ENCODE measurements at regions not wholly inside any gene's neighbourhood (a gene's known extent, or its start where the extent isn't known, plus 50 kb on each side); places are given as distances from the start of the nearest gene placed in this dataset.

GRCh38 chr9:107727086-107727780, 237.7 kb upstream of the KLF4 start:
- H3K9ac ChIP-seq (ENCODE audit: low read depth in 1 of 2, low read length in 2 of 2) = no peak overlapping the region

DNA sequence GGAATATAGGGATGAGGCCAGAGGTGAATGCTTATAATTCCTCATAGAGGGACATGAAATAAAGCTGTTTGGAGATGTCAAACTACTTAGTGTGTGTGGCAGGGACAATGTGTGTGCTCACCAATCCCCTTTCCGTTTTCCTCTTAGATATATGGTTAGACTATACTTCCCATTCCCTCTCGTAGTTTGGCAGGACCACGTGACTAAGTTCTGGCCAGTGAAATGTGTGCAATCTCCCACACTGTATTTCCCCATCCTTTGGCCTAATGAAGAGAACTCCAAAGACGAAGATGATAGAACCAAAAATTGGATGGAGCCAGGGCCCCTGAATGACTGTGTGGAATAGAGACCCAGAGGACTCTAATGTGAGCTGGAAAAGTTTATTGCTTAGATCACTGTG, 233.4 kb upstream of the KLF4 start:
- no peaks in the 10 kb centered on the region for H3K27me3 ChIP-seq (ENCODE audit: control insufficient read depth in 4 of 4, insufficient read depth in 4 of 4, low read length in 3 of 4)
- no peak for DNase-seq (ENCODE audit: low spot score)
- H3K4me1 ChIP-seq (ENCODE audit: control insufficient read depth in 4 of 4, insufficient read depth in 4 of 4, low read length in 3 of 4) = no peaks in the 10 kb centered on the region
- no peak overlapping the region for H3K9ac ChIP-seq (ENCODE audit: low read depth in 1 of 2, low read length in 2 of 2)
- H3K27ac ChIP-seq (ENCODE audit: low read depth in 1 of 2, low read length in 2 of 2) = no peak overlapping the region
- no peaks in the 10 kb centered on the region for H3K9me3 ChIP-seq (ENCODE audit: control insufficient read depth in 4 of 4, low read length in 3 of 4)
- no peaks in the 10 kb centered on the region for H3K36me3 ChIP-seq (ENCODE audit: control insufficient read depth in 4 of 4, insufficient read depth in 3 of 4, low read depth in 1 of 4, low read length in 3 of 4)
- H3K4me3 ChIP-seq (ENCODE audit: low read depth in 1 of 3, low read length in 3 of 3) = no peak overlapping the region
- WGBS = 89% methylated on average over 4 of the region's 4 CpGs
- TF ChIP-seq FOXA2 (IDR thresholded peaks at IDR 0.05) = no peak
- TF ChIP-seq JUND (IDR thresholded peaks at IDR 0.05) = no peak
- TF ChIP-seq NR2F2 (IDR thresholded peaks at IDR 0.05) = no peak
- no peak for TF ChIP-seq ZBTB33 (IDR thresholded peaks at IDR 0.05)
- no peak for TF ChIP-seq GABPA (IDR thresholded peaks at IDR 0.05 in 1 of 2, conservative IDR thresholded peaks at IDR 0.05 in 1 of 2)
- TF ChIP-seq SP1 (IDR thresholded peaks at IDR 0.05) = no peak
- TF ChIP-seq EGR1 (IDR thresholded peaks at IDR 0.05; ENCODE audit: low read depth in 2 of 2) = no peak
- TF ChIP-seq HNF4G (IDR thresholded peaks at IDR 0.05) = no peak
- TF ChIP-seq, protein P1, sequence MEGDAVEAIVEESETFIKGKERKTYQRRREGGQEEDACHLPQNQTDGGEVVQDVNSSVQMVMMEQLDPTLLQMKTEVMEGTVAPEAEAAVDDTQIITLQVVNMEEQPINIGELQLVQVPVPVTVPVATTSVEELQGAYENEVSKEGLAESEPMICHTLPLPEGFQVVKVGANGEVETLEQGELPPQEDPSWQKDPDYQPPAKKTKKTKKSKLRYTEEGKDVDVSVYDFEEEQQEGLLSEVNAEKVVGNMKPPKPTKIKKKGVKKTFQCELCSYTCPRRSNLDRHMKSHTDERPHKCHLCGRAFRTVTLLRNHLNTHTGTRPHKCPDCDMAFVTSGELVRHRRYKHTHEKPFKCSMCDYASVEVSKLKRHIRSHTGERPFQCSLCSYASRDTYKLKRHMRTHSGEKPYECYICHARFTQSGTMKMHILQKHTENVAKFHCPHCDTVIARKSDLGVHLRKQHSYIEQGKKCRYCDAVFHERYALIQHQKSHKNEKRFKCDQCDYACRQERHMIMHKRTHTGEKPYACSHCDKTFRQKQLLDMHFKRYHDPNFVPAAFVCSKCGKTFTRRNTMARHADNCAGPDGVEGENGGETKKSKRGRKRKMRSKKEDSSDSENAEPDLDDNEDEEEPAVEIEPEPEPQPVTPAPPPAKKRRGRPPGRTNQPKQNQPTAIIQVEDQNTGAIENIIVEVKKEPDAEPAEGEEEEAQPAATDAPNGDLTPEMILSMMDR (IDR thresholded peaks at IDR 0.05; ENCODE audit: low read depth, low read length, missing input control) = no peak
- no peak for TF ChIP-seq RAD21 (IDR thresholded peaks at IDR 0.05)
- TF ChIP-seq YY1 (IDR thresholded peaks at IDR 0.05) = no peak
- no peak for TF ChIP-seq HNF4A (conservative IDR thresholded peaks at IDR 0.05)

More at GRCh38 chr9:107727086-107727780, 237.7 kb upstream of the KLF4 start:
- no peaks in the 10 kb centered on the region for H3K27me3 ChIP-seq (ENCODE audit: control insufficient read depth in 4 of 4, insufficient read depth in 4 of 4, low read length in 3 of 4)
- WGBS = 86% methylated on average over 5 of the region's 5 CpGs
- no peak overlapping the region for H3K27ac ChIP-seq (ENCODE audit: low read depth in 1 of 2, low read length in 2 of 2)
- no peaks in the 10 kb centered on the region for H3K9me3 ChIP-seq (ENCODE audit: control insufficient read depth in 4 of 4, low read length in 3 of 4)
- TF ChIP-seq TAF1 (conservative IDR thresholded peaks at IDR 0.05) = no peak
- no peak for TF ChIP-seq EGR1 (IDR thresholded peaks at IDR 0.05; ENCODE audit: low read depth in 2 of 2)
- no peak for TF ChIP-seq RXRA (IDR thresholded peaks at IDR 0.05)
- no peak for TF ChIP-seq HNF4A (conservative IDR thresholded peaks at IDR 0.05)
- TF ChIP-seq MAX (IDR thresholded peaks at IDR 0.05) = no peak
- no peak for TF ChIP-seq ATF3 (IDR thresholded peaks at IDR 0.05)
- TF ChIP-seq ZBTB33 (IDR thresholded peaks at IDR 0.05) = no peak
- no peaks in the 10 kb centered on the region for H3K4me1 ChIP-seq (ENCODE audit: control insufficient read depth in 4 of 4, insufficient read depth in 4 of 4, low read length in 3 of 4)
- H3K4me3 ChIP-seq (ENCODE audit: low read depth in 1 of 3, low read length in 3 of 3) = no peak overlapping the region
- no peaks in the 10 kb centered on the region for H3K36me3 ChIP-seq (ENCODE audit: control insufficient read depth in 4 of 4, insufficient read depth in 3 of 4, low read depth in 1 of 4, low read length in 3 of 4)
- DNase-seq (ENCODE audit: low spot score) = no peak
